ENCODE measurements at regions not wholly inside any gene's neighbourhood (a gene's known extent, or its start where the extent isn't known, plus 50 kb on each side); places are given as distances from the start of the nearest gene placed in this dataset.

GRCh38 chr13:25044071-25044470, 51.9 kb upstream of the PABPC3 start:
- H3K27ac ChIP-seq, result no peak overlapping the region
- TF ChIP-seq, protein P1, sequence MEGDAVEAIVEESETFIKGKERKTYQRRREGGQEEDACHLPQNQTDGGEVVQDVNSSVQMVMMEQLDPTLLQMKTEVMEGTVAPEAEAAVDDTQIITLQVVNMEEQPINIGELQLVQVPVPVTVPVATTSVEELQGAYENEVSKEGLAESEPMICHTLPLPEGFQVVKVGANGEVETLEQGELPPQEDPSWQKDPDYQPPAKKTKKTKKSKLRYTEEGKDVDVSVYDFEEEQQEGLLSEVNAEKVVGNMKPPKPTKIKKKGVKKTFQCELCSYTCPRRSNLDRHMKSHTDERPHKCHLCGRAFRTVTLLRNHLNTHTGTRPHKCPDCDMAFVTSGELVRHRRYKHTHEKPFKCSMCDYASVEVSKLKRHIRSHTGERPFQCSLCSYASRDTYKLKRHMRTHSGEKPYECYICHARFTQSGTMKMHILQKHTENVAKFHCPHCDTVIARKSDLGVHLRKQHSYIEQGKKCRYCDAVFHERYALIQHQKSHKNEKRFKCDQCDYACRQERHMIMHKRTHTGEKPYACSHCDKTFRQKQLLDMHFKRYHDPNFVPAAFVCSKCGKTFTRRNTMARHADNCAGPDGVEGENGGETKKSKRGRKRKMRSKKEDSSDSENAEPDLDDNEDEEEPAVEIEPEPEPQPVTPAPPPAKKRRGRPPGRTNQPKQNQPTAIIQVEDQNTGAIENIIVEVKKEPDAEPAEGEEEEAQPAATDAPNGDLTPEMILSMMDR (IDR thresholded peaks at IDR 0.05), result no peak
- no peak for TF ChIP-seq ZFX (IDR thresholded peaks at IDR 0.05; ENCODE audit: borderline replicate concordance)

All from 22Rv1 (cell line).